Neuron (in vitro differentiated cells): ENCODE measurements at regions not wholly inside any gene's neighbourhood (a gene's known extent, or its start where the extent isn't known, plus 50 kb on each side); places are given as distances from the start of the nearest gene placed in this dataset.
"Not testable (repeated sequence)": the region's sequence is repeated elsewhere in the genome, so short reads cannot be mapped to it uniquely, and the experiment has no call there.

ENCODE experiments used
- H2AFZ ChIP-seq: one replicate; pipeline ENCODE4 v1.6.1; 2013; ENCODE audit warnings: low read depth, mild to moderate bottlenecking, inconsistent platforms, low read length, moderate library complexity
- H3K27me3 ChIP-seq: one replicate; pipeline ENCODE4 v1.6.1; 2013; ENCODE audit warnings: low read length; ENCODE audit not compliant: insufficient read depth
- H3K36me3 ChIP-seq: one replicate; pipeline ENCODE4 v1.6.1; 2013; ENCODE audit warnings: low read length; ENCODE audit not compliant: insufficient read depth
- H3K4me1 ChIP-seq: one replicate; pipeline ENCODE4 v1.6.1; 2013; ENCODE audit warnings: low read length; ENCODE audit not compliant: insufficient read depth
- H3K4me3 ChIP-seq: 2 replicates; pipeline ENCODE4 v1.5.1; 2013; ENCODE audit warnings: mild to moderate bottlenecking, low read length, moderate library complexity
- H3K9me3 ChIP-seq: one replicate; pipeline ENCODE4 v1.6.1; 2013; ENCODE audit warnings: low read length

DNA sequence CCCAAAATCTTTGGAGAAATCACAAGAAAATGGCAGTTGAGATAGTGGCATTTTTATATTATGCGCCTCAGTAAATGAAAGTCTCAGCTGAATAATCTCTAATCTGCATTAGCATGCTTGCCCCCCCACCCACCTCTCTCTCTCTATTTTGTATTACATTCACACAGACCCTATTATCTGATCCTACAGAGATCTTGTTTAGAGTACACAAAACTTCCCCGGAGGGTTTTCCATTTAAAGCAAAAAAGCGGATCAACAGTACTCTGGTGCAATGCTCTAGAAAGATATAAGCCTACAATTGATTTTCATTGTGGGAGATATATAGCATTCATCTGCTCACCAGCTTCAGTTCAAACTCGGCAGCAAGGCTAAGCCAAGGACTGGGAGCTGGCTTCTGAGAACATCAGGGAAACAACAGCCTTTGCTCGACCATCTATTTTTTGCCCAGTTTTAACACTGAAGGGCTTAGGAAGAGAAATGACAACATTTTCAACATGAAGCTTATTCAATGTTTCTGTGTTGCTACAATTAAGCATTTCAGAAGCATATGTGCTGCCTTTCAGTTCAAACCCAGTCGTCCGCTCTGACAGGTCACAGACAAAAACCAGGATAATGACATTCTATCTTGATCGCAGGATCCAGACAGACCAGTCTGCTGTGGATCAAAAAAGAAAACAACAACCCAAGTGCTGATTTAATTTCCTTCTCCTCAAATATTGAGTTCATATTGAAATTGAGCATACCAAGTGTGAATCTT lies 137.6 kb upstream of the ATXN1 start:
- Histone ChIP-seq H3K27me3 (no peaks in the 10 kb centered on the region), H3K36me3 (no peaks in the 10 kb centered on the region), H3K4me1 (no peaks in the 10 kb centered on the region), H3K4me3 (no peak overlapping the region), H2AFZ (no peak overlapping the region), H3K9me3 (no peaks in the 10 kb centered on the region)

DNA sequence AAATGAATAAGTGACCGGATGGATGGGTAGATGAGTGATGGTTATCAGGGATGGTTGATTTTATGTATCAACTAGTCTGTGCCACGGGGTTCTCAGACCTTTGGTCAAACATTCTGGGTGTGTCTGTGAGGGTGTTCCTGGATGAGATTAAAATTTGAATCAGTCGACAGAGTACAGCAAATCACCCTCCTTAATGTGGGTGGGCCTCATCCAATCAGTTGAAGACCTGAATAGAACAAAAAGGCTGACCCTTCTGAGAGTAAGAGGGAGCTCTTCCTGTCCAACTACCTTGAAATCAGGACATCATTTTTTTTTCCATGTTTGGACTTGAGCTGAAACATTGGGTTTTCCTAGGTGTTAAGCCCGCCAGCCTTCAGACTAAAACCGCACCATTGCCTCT lies 136.4 kb upstream of the ATXN1 start:
- Histone ChIP-seq H3K4me3 (no peak overlapping the region), H3K9me3 (no peaks in the 10 kb centered on the region), H3K36me3 (no peaks in the 10 kb centered on the region), H3K4me1 (no peaks in the 10 kb centered on the region), H3K27me3 (no peaks in the 10 kb centered on the region), H2AFZ (no peak overlapping the region)

DNA sequence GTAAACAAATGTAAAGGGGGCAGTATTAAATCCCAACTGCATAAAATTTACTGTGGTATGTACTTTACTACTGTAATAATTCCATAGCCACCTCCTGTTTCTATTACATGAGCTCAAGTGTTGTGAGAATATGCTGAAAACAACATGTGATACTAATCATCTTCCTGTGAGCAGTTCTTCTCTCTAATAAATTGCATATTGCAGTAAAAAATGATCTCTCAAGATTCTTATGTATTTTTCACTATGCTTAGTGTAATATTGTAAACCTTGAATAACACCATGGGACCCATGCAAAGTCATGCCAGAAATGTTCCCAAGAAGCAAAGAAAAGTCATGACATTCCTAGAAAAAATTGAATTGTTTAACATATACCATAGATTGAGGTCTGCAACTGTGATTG lies 133.0 kb upstream of the ATXN1 start:
- H3K27me3 ChIP-seq = no peaks in the 10 kb centered on the region
- no peaks in the 10 kb centered on the region for H3K4me1 ChIP-seq
- H2AFZ ChIP-seq = no peak overlapping the region
- no peak overlapping the region for H3K4me3 ChIP-seq
- H3K9me3 ChIP-seq = no peaks in the 10 kb centered on the region
- H3K36me3 ChIP-seq = no peaks in the 10 kb centered on the region

DNA sequence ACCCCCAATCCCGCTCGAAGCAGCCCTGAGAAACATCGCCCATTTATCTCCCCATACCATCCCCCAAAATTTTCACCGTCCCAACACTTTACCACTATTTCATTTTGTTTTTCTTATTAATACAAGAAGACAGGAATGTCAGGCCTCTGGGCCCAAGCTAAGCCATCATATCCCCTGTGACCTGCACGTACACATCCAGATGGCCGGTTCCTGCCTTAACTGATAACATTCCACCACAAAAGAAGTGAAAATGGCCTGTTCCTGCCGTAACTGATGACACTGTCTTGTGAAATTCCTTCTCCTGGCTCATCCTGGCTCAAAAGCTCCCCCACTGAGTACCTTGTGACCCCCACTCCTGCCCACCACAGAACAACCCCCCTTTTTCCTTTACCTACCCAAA lies 129.8 kb upstream of the ATXN1 start:
- not testable (repeated sequence) for H2AFZ ChIP-seq, H3K4me3 ChIP-seq, H3K36me3 ChIP-seq, H3K27me3 ChIP-seq, H3K9me3 ChIP-seq, H3K4me1 ChIP-seq

DNA sequence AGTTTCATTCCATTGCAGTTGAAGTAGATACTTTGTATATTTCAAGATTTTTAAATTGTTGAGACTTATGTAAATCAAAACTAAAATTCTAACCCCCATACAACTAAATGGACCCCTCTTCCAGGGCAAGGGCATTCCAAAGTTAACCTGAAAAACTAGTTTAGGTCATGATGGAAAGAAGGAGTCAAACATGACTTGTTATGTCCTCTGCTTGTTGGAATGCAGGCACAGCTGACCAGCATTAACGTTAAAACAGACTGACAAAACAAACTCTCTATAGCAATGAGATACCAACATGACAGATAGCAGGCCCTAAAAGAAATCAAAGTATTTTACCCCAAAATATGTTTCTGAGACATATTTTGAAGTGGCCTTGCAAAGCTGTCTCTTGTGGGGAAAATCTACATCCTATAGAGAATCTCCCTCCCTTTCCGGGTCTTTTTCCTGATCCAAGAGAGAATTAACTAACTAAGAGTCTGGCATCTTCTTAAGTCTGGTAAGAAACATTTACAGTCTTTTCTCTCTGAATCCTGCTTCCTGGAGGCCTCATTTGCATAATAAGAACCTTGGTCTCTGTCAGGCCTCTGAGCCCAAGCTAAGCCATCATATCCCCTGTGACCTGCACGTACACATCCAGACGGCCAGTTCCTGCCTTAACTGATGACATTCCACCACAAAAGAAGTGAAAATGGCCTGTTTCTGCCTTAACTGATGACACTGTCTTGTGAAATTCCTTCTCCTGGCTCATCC lies 124.3 kb upstream of the ATXN1 start:
- no peaks in the 10 kb centered on the region for H3K4me1 ChIP-seq
- H3K4me3 ChIP-seq = no peak overlapping the region
- no peaks in the 10 kb centered on the region for H3K9me3 ChIP-seq
- H3K27me3 ChIP-seq = no peaks in the 10 kb centered on the region
- H2AFZ ChIP-seq = no peak overlapping the region
- H3K36me3 ChIP-seq = no peaks in the 10 kb centered on the region

DNA sequence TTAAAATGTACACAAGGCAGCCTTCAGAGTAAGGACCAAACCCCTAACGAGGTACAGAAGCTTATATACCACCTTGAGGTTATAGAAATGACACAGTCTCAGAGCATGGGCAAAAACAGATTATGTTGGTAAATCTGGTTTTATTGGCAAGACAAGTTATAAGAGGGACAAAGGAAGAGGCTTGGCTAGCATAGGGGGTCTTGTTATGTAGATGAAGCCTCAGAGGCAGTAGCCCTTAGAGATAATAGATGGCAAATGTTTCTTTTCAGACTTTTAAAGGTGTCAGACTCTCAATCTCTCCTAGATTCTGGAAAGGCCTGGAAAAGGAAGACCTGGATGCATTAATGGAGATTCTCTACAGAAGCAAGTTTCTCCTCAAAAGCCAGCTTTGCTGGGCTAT lies 123.3 kb upstream of the ATXN1 start:
- Histone ChIP-seq H3K4me3 (no peak overlapping the region), H3K27me3 (no peaks in the 10 kb centered on the region), H3K4me1 (no peaks in the 10 kb centered on the region), H3K36me3 (no peaks in the 10 kb centered on the region), H3K9me3 (no peaks in the 10 kb centered on the region), H2AFZ (no peak overlapping the region)

DNA sequence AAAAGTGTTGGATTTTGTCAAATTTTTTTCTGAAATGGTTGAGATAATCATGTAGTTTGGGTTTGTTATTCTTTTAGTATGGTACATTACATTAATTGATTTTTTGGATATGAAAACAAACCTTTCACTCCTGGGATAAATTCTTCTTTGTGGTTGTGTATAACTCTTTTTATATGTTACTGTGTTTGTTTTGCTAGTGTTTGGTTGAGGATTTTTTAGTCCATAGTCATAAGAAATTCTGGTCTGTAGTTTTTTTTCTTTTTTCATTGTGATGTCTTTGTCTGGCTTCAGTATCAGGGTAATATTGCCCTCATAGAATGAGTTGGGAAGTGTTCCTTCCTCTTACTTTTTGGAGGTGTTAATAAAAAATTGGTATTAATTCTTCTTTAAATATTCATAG lies 122.2 kb upstream of the ATXN1 start:
- H3K36me3 ChIP-seq = no peaks in the 10 kb centered on the region
- H2AFZ ChIP-seq = no peak overlapping the region
- H3K27me3 ChIP-seq = no peaks in the 10 kb centered on the region
- H3K4me3 ChIP-seq = no peak overlapping the region
- no peaks in the 10 kb centered on the region for H3K4me1 ChIP-seq
- H3K9me3 ChIP-seq = no peaks in the 10 kb centered on the region

DNA sequence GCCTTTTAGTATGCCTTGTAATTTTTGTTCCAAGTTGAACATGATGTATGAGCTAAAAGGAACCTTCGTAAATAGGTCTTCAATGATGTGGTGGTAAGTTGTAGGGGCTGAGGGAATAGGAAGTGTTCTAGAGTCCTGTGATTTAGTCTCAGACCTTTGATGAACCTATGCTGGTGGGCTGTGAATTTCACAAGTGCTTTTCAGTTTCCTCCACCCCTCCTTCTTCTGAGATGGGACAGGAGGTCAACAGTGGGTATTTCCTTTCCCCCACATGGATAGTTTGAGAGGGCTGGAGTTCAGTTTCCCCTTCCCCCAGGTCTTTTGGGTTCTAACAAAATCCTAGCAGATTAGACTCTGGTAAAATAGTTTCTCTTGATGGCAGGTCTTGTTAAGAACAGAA lies 121.0 kb upstream of the ATXN1 start:
- H3K4me1 ChIP-seq = no peaks in the 10 kb centered on the region
- no peak overlapping the region for H3K4me3 ChIP-seq
- H3K9me3 ChIP-seq = no peaks in the 10 kb centered on the region
- no peaks in the 10 kb centered on the region for H3K36me3 ChIP-seq
- no peaks in the 10 kb centered on the region for H3K27me3 ChIP-seq
- H2AFZ ChIP-seq = no peak overlapping the region

DNA sequence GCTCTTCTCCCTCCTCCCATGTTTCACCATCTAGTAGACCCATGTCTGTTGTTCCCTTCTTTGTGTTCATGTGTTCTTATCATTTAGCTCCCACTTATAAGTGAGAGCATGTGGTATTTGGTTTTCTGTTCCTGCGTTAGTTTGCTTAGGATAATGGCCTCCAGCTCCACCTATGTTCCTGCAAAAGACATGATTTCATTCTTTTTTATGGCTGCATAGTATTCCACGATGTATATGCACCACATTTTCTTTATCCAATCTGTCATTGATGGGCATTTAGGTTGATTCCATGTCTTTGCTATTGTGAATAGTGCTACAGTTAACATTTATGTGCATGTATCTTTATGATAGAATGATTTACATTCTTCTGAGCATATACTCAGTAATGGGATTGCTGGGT lies 115.6 kb upstream of the ATXN1 start:
- not testable (repeated sequence) for H3K4me3 ChIP-seq, H2AFZ ChIP-seq, H3K4me1 ChIP-seq, H3K36me3 ChIP-seq, H3K9me3 ChIP-seq, H3K27me3 ChIP-seq

DNA sequence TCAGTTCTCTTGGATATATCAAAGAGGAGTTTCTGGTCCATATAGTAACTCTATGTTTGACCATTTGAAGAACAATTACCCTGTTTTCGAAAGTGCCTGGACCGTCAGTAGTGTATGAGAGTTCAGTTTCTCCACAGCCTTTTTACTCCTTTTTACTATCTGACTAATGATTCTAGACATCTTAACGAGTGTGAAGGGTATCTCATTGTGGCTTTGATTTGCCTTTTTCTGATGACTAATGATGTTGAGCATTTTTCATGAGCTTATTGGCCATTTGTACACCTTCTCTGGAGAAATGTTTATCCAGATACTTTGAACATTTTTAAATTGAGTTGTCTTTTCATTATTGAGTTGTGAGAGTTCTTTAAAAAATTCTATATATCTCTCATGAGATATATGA lies 114.9 kb upstream of the ATXN1 start:
- Histone ChIP-seq H3K36me3 (no peaks in the 10 kb centered on the region), H3K4me3 (no peak overlapping the region), H2AFZ (no peak overlapping the region), H3K9me3 (no peaks in the 10 kb centered on the region), H3K4me1 (no peaks in the 10 kb centered on the region), H3K27me3 (no peaks in the 10 kb centered on the region)

DNA sequence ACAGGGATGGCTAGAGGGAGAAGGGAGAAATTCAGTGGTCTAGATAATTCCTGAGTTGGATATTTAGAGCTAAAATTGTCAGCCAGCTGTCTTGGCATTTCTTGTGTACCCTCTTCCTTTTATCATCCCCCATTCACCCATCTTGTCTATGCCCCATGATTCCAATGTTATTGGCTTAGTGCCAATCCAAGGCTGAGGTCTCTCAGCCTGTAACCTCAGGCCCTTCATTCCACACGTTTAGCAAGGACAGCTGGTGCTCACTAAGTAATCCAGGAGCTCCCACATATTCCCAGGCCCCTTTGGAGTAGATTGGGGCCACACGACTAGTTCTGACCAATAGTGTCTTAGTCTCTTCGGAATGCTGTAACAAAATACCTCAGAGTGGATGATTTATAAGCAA lies 112.4 kb upstream of the ATXN1 start:
- Histone ChIP-seq H3K4me1 (no peaks in the 10 kb centered on the region), H3K36me3 (no peaks in the 10 kb centered on the region), H3K4me3 (no peak overlapping the region), H2AFZ (no peak overlapping the region), H3K9me3 (no peaks in the 10 kb centered on the region), H3K27me3 (no peaks in the 10 kb centered on the region)

DNA sequence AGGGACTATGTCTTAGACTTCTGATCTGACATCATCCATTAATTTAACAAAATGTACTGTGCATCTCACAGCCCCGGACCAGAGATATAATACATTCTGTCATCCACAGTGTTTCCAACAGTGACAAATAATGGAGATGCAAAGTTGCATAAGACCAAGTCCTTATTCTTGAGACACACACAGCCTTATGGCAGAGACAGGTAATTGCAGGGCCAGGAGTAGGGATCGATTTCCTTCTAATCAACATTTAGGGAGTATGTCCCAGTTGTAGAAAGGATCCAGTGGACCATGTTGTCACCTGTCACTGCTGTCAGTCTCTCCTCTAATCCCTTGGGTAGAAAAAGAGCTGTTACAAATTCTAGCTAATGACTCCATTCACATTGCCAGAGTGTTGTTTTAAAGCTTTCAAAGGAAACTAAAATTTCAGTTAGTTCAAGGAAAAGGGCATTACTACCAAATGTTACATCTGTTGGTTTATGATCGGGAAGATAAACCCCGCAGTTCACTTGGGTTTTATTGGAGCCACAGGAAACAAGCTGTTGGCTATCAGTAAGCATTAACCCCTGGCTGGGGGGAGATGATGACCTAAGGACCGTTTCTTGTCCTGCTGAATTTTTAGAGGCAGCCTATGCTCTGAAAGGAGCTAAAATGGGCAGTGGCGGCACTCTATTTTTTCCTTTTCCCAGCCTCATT lies 111.4 kb upstream of the ATXN1 start:
- H3K4me1 ChIP-seq = no peaks in the 10 kb centered on the region
- no peaks in the 10 kb centered on the region for H3K9me3 ChIP-seq
- no peaks in the 10 kb centered on the region for H3K36me3 ChIP-seq
- no peak overlapping the region for H3K4me3 ChIP-seq
- no peaks in the 10 kb centered on the region for H3K27me3 ChIP-seq
- H2AFZ ChIP-seq = no peak overlapping the region

DNA sequence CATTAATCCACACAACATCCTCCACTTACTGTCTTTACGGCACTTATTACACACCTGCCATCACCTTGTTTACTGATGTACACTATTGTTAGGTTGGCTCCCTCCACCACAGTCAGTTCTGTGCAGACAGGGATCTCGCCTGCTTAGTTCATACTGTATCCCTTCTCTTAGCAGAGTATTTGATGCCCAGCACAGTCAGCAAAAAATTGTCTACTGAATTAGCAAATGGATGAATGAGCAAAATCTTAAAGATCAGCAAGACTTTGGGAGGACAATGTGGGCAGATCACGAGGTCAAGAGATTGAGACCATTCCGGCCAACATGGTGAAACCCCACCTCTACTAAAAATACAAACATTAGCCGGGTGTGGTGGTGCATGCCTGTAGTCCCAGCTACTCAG lies 109.8 kb upstream of the ATXN1 start:
- no peak overlapping the region for H2AFZ ChIP-seq
- H3K9me3 ChIP-seq = no peaks in the 10 kb centered on the region
- H3K36me3 ChIP-seq = no peaks in the 10 kb centered on the region
- no peaks in the 10 kb centered on the region for H3K27me3 ChIP-seq
- no peaks in the 10 kb centered on the region for H3K4me1 ChIP-seq
- no peak overlapping the region for H3K4me3 ChIP-seq
